Colonic mucosa (tissue), 4 donors: ENCODE measurements at regions not wholly inside any gene's neighbourhood (a gene's known extent, or its start where the extent isn't known, plus 50 kb on each side); places are given as distances from the start of the nearest gene placed in this dataset.

Experiments used
- DNase-seq: peaks from one replicate; pipeline ENCODE4 v3.0.0-alpha.2; 2020
- H3K27ac ChIP-seq: fragments of 200-600 bp; one replicate; pipeline ENCODE4 v1.8.0; 2021
- H3K27me3 ChIP-seq: fragments of 200-600 bp; one replicate; pipeline ENCODE4 v1.8.0; 2021
- H3K36me3 ChIP-seq: fragments of 200-600 bp; one replicate; pipeline ENCODE4 v1.8.0; 2021
- H3K4me1 ChIP-seq: fragments of 200-600 bp; one replicate; pipeline ENCODE4 v1.8.0; 2021; ENCODE audit warnings: mild to moderate bottlenecking
- H3K4me3 ChIP-seq: fragments of 200-600 bp; one replicate; pipeline ENCODE4 v1.8.0; 2021
- H3K9ac ChIP-seq, 2 donors: one replicate each; pipeline ENCODE4 v1.7.0; 2013; ENCODE audit warnings: control low read depth in 2 of 2, low read depth in 2 of 2, low read length in 2 of 2
- H3K9me3 ChIP-seq: fragments of 200-600 bp; one replicate; pipeline ENCODE4 v1.8.0; 2021
- intact Hi-C: fragments of 100-400 bp; cut with DNase I; formaldehyde crosslinking; loops from one replicate; pipeline ENCODE4 v1.14.1; 2022
- TF ChIP-seq, protein P1 (sequence below): fragments of 200-600 bp; IDR thresholded peaks from one replicate; pipeline ENCODE4 v1.8.0; 2022; ENCODE audit warnings: antibody characterized with exemption, mild to moderate bottlenecking
- donor health status: healthy.
- donor health status: DM: no; HTN: no; CAD: no.
- donor health status: DM: no; HTN: no; CAD: no.

DNA sequence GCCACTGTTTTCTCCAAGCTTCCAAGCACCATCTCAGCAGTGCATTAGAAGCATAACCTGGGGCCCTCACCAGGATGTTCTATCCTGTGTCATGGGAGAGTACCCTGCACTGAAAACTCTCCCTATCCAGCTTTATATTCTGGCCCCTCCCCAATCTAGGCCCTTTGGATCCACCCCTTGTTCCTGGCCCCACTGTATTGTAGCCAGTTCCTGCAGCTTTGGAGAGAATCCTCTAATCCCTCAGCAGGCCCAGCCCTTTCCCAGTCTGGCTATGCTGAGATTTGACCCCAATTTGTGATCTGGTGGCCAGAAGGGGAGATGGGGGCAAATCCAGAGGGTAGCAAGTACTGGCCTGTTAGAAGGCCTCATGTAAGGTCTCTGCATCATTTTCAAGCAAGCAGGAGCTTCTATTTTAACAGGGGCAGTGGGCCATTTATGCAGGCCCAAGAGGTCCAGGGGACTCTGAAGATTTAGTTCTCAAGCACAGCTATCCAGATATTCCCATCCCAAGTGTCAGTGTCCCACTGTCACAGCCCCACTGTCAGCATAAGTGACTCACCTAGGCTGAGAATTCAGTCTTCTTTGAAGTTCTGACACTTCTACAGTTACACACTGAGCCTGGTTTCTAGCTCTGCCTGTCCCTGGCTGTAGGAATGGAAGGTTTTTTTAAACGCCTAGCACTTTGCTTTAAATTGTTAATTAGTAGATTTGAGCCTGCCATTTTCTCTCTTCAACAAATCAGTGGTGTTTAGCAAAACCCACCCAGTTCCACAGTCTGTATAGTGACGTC, 589.5 kb upstream of the CADM1 start:
- H3K4me1 ChIP-seq, result no peaks in the 10 kb centered on the region
- TF ChIP-seq, protein P1, sequence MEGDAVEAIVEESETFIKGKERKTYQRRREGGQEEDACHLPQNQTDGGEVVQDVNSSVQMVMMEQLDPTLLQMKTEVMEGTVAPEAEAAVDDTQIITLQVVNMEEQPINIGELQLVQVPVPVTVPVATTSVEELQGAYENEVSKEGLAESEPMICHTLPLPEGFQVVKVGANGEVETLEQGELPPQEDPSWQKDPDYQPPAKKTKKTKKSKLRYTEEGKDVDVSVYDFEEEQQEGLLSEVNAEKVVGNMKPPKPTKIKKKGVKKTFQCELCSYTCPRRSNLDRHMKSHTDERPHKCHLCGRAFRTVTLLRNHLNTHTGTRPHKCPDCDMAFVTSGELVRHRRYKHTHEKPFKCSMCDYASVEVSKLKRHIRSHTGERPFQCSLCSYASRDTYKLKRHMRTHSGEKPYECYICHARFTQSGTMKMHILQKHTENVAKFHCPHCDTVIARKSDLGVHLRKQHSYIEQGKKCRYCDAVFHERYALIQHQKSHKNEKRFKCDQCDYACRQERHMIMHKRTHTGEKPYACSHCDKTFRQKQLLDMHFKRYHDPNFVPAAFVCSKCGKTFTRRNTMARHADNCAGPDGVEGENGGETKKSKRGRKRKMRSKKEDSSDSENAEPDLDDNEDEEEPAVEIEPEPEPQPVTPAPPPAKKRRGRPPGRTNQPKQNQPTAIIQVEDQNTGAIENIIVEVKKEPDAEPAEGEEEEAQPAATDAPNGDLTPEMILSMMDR, result no peak
- intact Hi-C loops, result no loop called here

DNA sequence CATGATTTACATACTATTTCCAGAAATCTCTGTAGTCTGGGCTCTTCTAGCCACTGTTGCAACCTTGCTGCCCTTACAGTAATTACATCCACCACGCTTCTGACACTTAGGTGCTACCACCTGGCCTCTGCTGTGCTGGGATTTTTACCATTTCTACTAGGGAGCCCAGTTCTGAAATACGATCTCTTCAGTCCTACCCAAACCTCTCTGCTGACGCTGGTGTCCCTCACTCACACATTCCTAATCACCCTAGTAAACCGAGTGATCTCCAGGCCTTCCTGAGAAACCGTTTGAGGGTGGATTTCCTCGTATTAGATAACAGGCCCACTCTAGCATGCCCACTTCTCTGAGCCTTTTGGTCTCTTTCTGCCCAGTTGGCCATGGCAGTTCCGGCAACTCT, 588.9 kb upstream of the CADM1 start:
- TF ChIP-seq, protein P1, result no peak
- Histone ChIP-seq H3K27ac (no peak overlapping the region), H3K4me3 (no peak overlapping the region), H3K4me1 (no peaks in the 10 kb centered on the region), H3K9me3 (no peaks in the 10 kb centered on the region), H3K27me3 (no peaks in the 10 kb centered on the region), H3K9ac (no peak overlapping the region), H3K36me3 (no peaks in the 10 kb centered on the region)
- no peak for DNase-seq
- intact Hi-C loops, result no loop called here

More for the DNA sequence above, 589.5 kb upstream of the CADM1 start:
- no peak overlapping the region for H3K27ac ChIP-seq
- no peaks in the 10 kb centered on the region for H3K36me3 ChIP-seq
- H3K4me3 ChIP-seq, result no peak overlapping the region
- no peaks in the 10 kb centered on the region for H3K9me3 ChIP-seq
- DNase-seq, result no peak
- no peaks in the 10 kb centered on the region for H3K27me3 ChIP-seq
- no peak overlapping the region for H3K9ac ChIP-seq

DNA sequence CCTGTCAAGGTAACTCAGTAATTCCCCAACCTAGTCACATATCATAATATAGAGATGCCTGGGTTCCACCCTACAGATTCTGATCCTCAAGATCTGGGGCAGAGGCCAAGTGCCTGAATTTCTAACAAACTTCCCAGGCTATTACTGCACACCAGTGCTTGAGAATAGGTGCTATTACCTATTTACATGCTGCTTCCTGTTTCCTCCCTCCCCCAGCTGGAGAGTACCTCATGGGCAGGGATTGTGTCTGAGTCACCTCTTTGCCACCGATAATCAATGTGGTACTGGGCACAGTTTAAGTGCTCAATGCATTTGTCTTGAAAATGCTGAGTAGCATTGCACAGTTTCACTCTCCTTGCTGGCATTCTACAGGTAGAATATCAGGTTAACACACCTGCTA, 582.2 kb upstream of the CADM1 start:
- Histone ChIP-seq H3K27me3 (no peaks in the 10 kb centered on the region), H3K9ac (no peak overlapping the region), H3K36me3 (no peaks in the 10 kb centered on the region), H3K9me3 (no peaks in the 10 kb centered on the region), H3K4me3 (no peak overlapping the region), H3K27ac (no peak overlapping the region), H3K4me1 (no peaks in the 10 kb centered on the region)
- DNase-seq, result no peak
- intact Hi-C loops, result no loop called here
- TF ChIP-seq, protein P1, result no peak

DNA sequence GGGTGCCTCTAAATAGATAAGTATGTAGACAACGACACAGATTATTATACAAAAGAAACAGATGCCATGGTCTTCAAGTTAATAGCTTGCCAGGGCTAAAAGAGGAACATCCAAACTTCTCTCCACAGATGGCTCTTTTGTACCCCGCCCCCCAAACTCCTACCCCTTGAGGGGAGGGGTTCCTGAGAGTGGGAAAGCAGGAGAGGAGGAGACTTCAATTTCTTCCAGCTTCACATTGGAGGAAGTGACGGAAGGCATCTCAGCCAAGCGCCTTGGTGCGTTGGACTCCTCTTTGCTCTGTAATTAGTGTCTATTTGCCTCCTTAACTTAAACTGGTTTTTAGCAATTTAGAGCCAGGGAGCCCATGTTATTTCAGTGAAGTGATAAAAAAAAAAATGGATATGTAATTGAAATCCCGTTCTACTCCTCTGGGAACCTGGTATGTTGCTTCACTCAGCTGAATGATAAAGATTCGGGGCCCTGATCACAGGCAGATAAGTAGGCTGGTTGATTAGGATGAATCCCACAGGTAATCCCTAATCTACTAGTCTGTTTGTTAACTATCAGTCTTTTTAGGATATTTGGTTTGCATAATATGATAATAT, 580.9 kb upstream of the CADM1 start:
- intact Hi-C loops, result no loop called here
- no peaks in the 10 kb centered on the region for H3K9me3 ChIP-seq
- H3K9ac ChIP-seq, result no peak overlapping the region
- no peak overlapping the region for H3K4me3 ChIP-seq
- no peak overlapping the region for H3K27ac ChIP-seq
- no peak for DNase-seq
- H3K36me3 ChIP-seq, result no peaks in the 10 kb centered on the region
- TF ChIP-seq, protein P1, result no peak
- no peaks in the 10 kb centered on the region for H3K27me3 ChIP-seq
- H3K4me1 ChIP-seq, result no peaks in the 10 kb centered on the region

DNA sequence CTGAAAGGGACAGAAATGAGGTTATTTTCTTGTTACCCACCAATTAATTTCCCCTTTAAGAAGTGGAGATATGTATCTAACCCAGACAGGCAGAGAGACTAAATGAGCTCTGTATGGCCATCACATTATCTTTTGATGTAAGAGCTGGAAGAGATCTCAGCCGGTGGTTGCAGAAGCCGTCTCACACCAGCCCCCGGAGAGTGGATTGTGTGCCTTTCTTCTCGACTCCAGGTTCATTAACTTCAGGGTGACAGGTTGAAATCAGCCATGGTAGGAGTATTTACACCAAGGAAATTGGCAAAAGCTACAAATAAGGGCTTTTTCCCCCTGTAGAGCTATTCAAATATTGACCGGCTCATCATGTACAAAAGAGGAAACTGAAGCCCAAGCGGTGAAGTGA, 580.3 kb upstream of the CADM1 start:
- Histone ChIP-seq H3K36me3 (no peaks in the 10 kb centered on the region), H3K27ac (no peak overlapping the region), H3K9ac (no peak overlapping the region), H3K4me1 (no peaks in the 10 kb centered on the region), H3K4me3 (no peak overlapping the region), H3K9me3 (no peaks in the 10 kb centered on the region), H3K27me3 (no peaks in the 10 kb centered on the region)
- no peak for DNase-seq
- TF ChIP-seq, protein P1, result no peak
- intact Hi-C loops, result no loop called here
